ENCODE measurements at regions not wholly inside any gene's neighbourhood (a gene's known extent, or its start where the extent isn't known, plus 50 kb on each side); places are given as distances from the start of the nearest gene placed in this dataset.

DNA sequence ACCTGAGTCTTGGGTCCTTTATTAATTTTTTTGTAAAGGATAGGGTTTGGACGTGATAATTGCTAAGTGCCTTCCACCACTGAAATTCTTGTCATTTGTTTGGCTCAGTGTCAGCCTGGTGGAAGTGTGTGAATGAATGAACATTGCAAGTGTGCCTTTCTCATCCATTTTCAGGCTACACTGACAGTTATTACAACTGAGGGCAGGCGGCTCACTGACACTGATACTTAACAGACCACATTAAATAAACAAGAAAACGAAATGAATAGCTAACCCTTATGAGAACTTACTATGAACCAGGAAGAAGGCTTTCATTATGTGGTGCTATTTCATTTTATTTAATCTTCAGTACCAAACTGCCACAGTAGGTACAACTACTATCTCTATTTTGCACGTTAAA lies 188.8 kb upstream of the CRBN start:
- TF ChIP-seq, protein P1, sequence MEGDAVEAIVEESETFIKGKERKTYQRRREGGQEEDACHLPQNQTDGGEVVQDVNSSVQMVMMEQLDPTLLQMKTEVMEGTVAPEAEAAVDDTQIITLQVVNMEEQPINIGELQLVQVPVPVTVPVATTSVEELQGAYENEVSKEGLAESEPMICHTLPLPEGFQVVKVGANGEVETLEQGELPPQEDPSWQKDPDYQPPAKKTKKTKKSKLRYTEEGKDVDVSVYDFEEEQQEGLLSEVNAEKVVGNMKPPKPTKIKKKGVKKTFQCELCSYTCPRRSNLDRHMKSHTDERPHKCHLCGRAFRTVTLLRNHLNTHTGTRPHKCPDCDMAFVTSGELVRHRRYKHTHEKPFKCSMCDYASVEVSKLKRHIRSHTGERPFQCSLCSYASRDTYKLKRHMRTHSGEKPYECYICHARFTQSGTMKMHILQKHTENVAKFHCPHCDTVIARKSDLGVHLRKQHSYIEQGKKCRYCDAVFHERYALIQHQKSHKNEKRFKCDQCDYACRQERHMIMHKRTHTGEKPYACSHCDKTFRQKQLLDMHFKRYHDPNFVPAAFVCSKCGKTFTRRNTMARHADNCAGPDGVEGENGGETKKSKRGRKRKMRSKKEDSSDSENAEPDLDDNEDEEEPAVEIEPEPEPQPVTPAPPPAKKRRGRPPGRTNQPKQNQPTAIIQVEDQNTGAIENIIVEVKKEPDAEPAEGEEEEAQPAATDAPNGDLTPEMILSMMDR (IDR thresholded peaks at IDR 0.05), result no peak
- TF ChIP-seq POLR2A (IDR thresholded peaks at IDR 0.05), result no peak

Data from uterus (tissue), 2 donors.